Astrocyte (in vitro differentiated cells and primary cell): ENCODE measurements at regions not wholly inside any gene's neighbourhood (a gene's known extent, or its start where the extent isn't known, plus 50 kb on each side); places are given as distances from the start of the nearest gene placed in this dataset.
"Not testable (repeated sequence)": the region's sequence is repeated elsewhere in the genome, so short reads cannot be mapped to it uniquely, and the experiment has no call there.

Experiments used
- DNase-seq: peaks from one replicate; pipeline ENCODE4 v3.0.0-alpha.2; 2010; ENCODE audit warnings: low read depth
- FAIRE-seq: peaks from 2 replicates; lab custom pipeline; 2011; peaks lifted over from hg19 to GRCh38; lab: Jason Lieb, UNC
- H2AFZ ChIP-seq: 2 replicates; pipeline ENCODE4 v1.6.0; 2012; ENCODE audit warnings: low read depth, low read length, inconsistent platforms
- H3K27ac ChIP-seq: 2 replicates; pipeline ENCODE4 v1.5.1; 2011; ENCODE audit warnings: low read depth, low read length, inconsistent platforms
- H3K27me3 ChIP-seq: 2 replicates; pipeline ENCODE4 v1.6.0; 2011; ENCODE audit warnings: low read length, inconsistent platforms; ENCODE audit not compliant: insufficient read depth
- H3K36me3 ChIP-seq: 2 replicates; pipeline ENCODE4 v1.5.1; 2011; ENCODE audit warnings: low read length, inconsistent platforms; ENCODE audit not compliant: insufficient read depth
- H3K4me1 ChIP-seq: 2 replicates; pipeline ENCODE4 v1.5.1; 2011; ENCODE audit warnings: low read length, inconsistent platforms; ENCODE audit not compliant: insufficient read depth
- H3K4me2 ChIP-seq: 2 replicates; pipeline ENCODE4 v1.6.0; 2012; ENCODE audit warnings: low read length, inconsistent platforms
- H3K4me3 ChIP-seq: 2 replicates; pipeline ENCODE4 v1.5.1; 2011; ENCODE audit warnings: low read depth, mild to moderate bottlenecking, low read length, inconsistent platforms; ENCODE audit not compliant: insufficient read depth
- H3K79me2 ChIP-seq: 2 replicates; pipeline ENCODE4 v1.6.0; 2012; ENCODE audit warnings: mild to moderate bottlenecking, low read length, inconsistent platforms; ENCODE audit not compliant: insufficient read depth
- H3K9ac ChIP-seq: 2 replicates; pipeline ENCODE4 v1.6.0; 2012; ENCODE audit warnings: mild to moderate bottlenecking, low read length, inconsistent platforms
- H3K9me3 ChIP-seq: 2 replicates; pipeline ENCODE4 v1.5.1; 2012; ENCODE audit warnings: low read depth, mild to moderate bottlenecking, low read length, inconsistent platforms; ENCODE audit not compliant: insufficient read depth
- H4K20me1 ChIP-seq: 2 replicates; pipeline ENCODE4 v1.6.0; 2012; ENCODE audit warnings: low read length, inconsistent platforms; ENCODE audit not compliant: insufficient read depth
- H3K27ac Mint-ChIP-seq: one replicate; pipeline ENCODE4 v1.8.0; 2021; ENCODE audit warnings: mild to moderate bottlenecking, mixed read lengths; ENCODE audit not compliant: unreplicated experiment
- H3K27me3 Mint-ChIP-seq: one replicate; pipeline ENCODE4 v1.8.0; 2021; ENCODE audit warnings: low read depth, mixed read lengths; ENCODE audit not compliant: unreplicated experiment
- H3K36me3 Mint-ChIP-seq: one replicate; pipeline ENCODE4 v1.8.0; 2021; ENCODE audit warnings: low read depth, mixed read lengths; ENCODE audit not compliant: unreplicated experiment
- H3K4me1 Mint-ChIP-seq: one replicate; pipeline ENCODE4 v1.8.0; 2021; ENCODE audit warnings: low read depth, mixed read lengths; ENCODE audit not compliant: unreplicated experiment
- H3K4me3 Mint-ChIP-seq: one replicate; pipeline ENCODE4 v1.8.0; 2021; ENCODE audit warnings: mild to moderate bottlenecking, moderate library complexity, mixed read lengths; ENCODE audit not compliant: unreplicated experiment
- H3K9me3 Mint-ChIP-seq: one replicate; pipeline ENCODE4 v1.8.0; 2021; ENCODE audit warnings: mild to moderate bottlenecking, mixed read lengths; ENCODE audit not compliant: unreplicated experiment
- EZH2 ChIP-seq: IDR thresholded peaks from 2 replicates; pipeline ENCODE4 v1.6.1; 2012; ENCODE audit warnings: mild to moderate bottlenecking, low read length, inconsistent platforms; ENCODE audit not compliant: insufficient read depth
- TF ChIP-seq, protein P1 (sequence below): IDR thresholded peaks from 2 replicates; pipeline ENCODE4 v1.5.1; 2011; ENCODE audit warnings: low read depth, mild to moderate bottlenecking, inconsistent platforms, low read length, moderate library complexity; ENCODE audit not compliant: insufficient read depth

DNA sequence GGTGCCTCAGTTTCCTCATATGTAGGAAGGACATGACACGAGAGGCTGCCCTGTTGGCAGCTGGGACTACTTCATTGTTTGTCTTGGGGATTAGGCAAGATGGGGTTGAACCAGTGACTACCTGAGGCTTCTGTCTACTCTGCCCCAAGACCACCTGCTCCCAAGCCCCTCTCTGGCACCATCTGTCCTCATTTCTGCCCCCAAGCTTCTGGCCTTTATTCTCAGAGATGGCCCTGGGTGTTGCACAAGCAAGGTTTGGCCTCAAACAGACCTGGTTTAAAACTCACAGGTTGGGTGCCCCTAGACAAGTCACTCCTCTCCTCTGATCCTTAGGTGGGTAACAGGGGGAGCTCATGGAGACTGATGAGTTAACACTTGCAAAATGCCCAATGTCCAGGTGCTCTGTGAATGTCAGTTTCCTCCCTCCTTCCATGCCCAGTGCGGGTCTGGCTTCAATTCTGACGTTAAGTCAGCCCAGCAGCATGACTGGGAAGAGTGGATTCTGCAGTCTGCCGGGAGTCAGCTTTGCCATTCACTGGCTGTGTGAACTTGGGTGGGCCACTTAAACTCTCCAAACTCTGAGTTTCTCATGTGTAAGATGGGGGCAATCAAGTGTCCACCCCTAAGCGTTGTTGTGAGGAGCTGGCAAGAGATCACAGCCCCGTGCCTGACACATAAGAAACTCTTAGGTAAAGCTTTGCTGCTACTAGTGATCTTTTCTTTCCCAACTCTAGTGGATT is 84.5 kb upstream of the TOX2 start:
- no peaks in the 10 kb centered on the region for H3K4me1 Mint-ChIP-seq
- H3K4me3 ChIP-seq = no peak overlapping the region
- FAIRE-seq (no peak), DNase-seq (no peak)
- H4K20me1 ChIP-seq = no peaks in the 10 kb centered on the region
- H3K27ac ChIP-seq = no peak overlapping the region
- H3K79me2 ChIP-seq = no peaks in the 10 kb centered on the region
- H3K4me2 ChIP-seq = no peak overlapping the region
- H3K27me3 ChIP-seq = peaks cover 8% of the 10 kb centered on the region
- peaks cover 4% of the 10 kb centered on the region for H3K9me3 ChIP-seq
- peaks cover 10% of the 10 kb centered on the region for H3K9me3 Mint-ChIP-seq
- no peak overlapping the region for H2AFZ ChIP-seq
- no peaks in the 10 kb centered on the region for H3K36me3 Mint-ChIP-seq
- H3K4me3 Mint-ChIP-seq = no peak overlapping the region
- no peak overlapping the region for H3K27ac Mint-ChIP-seq
- no peak overlapping the region for H3K9ac ChIP-seq
- H3K4me1 ChIP-seq = no peaks in the 10 kb centered on the region
- peaks cover 74% of the 10 kb centered on the region for H3K27me3 Mint-ChIP-seq
- no peaks in the 10 kb centered on the region for H3K36me3 ChIP-seq
- TF ChIP-seq, protein P1, sequence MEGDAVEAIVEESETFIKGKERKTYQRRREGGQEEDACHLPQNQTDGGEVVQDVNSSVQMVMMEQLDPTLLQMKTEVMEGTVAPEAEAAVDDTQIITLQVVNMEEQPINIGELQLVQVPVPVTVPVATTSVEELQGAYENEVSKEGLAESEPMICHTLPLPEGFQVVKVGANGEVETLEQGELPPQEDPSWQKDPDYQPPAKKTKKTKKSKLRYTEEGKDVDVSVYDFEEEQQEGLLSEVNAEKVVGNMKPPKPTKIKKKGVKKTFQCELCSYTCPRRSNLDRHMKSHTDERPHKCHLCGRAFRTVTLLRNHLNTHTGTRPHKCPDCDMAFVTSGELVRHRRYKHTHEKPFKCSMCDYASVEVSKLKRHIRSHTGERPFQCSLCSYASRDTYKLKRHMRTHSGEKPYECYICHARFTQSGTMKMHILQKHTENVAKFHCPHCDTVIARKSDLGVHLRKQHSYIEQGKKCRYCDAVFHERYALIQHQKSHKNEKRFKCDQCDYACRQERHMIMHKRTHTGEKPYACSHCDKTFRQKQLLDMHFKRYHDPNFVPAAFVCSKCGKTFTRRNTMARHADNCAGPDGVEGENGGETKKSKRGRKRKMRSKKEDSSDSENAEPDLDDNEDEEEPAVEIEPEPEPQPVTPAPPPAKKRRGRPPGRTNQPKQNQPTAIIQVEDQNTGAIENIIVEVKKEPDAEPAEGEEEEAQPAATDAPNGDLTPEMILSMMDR = no peak
- TF ChIP-seq EZH2 = no peak

DNA sequence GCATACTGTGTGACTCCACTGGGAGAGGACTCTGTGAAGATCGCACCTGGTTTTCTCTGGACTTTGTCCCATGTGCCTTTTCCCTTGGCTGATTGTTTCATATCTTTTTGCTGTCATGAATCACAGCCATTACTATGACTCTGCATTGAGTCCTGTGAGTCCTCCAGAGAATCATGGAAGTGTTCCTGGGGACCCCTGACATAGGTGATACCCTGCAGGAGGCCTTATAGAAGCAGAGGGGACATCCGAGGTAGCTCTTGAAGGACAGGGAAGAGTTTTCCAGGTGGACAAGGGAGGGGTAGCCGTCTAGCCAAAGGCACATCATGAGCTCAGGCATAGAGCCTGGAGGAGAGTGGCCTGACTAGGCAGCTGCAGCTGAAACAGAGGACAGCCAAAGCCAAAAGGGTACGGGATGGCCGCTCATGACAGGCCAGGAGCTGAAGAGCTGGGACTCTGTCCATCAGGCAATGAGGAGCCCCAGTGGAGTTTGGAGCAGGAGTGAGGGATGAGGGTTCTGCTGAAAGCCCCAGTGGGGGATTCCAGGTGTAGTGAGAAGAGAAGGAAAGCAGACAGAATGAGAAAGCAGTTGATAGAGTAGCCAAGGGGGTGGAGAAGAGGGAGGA is 86.6 kb upstream of the TOX2 start:
- DNase-seq (no peak), FAIRE-seq (no peak)
- Histone ChIP-seq H3K9ac (no peak overlapping the region), H4K20me1 (no peaks in the 10 kb centered on the region), H3K4me3 (no peak overlapping the region), H3K36me3 (no peaks in the 10 kb centered on the region), H2AFZ (no peak overlapping the region), H3K79me2 (no peaks in the 10 kb centered on the region), H3K9me3 (peaks cover 4% of the 10 kb centered on the region), H3K27ac (no peak overlapping the region), H3K4me1 (no peaks in the 10 kb centered on the region), H3K27me3 (peaks cover 9% of the 10 kb centered on the region), H3K4me2 (no peak overlapping the region)
- Mint-ChIP-seq H3K27me3 (peaks cover 66% of the 10 kb centered on the region), H3K4me1 (no peaks in the 10 kb centered on the region), H3K4me3 (no peak overlapping the region), H3K9me3 (peaks cover 10% of the 10 kb centered on the region), H3K27ac (no peak overlapping the region), H3K36me3 (no peaks in the 10 kb centered on the region)
- TF ChIP-seq EZH2 = no peak
- TF ChIP-seq, protein P1 = no peak

DNA sequence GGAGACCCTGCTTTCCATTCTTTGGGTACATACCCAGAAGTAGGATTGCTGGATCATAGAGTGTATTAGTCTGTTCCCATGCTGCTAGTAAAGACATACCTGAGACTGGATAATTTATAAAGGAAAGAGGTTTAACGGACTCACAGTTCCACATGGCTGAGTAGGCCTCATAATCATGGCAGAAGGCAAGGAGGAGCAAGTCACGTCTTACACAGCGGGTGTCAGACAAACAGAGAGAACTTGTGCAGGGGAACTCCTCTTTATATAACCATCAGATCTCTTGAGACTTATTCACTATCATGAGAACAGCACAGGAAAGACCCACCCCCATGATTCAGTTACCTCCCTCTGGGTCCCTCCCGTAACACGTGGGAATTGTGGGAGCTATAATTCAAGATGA is 87.7 kb upstream of the TOX2 start:
- not testable (repeated sequence) for H3K27ac ChIP-seq, H3K4me1 Mint-ChIP-seq, FAIRE-seq, H3K79me2 ChIP-seq, H3K4me3 ChIP-seq, H3K27me3 ChIP-seq, H3K36me3 ChIP-seq, H3K4me1 ChIP-seq, H3K9ac ChIP-seq, H3K27ac Mint-ChIP-seq, H3K4me2 ChIP-seq, H3K4me3 Mint-ChIP-seq, H4K20me1 ChIP-seq, DNase-seq, H2AFZ ChIP-seq, H3K9me3 ChIP-seq, H3K36me3 Mint-ChIP-seq
- peaks cover 55% of the 10 kb centered on the region for H3K27me3 Mint-ChIP-seq
- H3K9me3 Mint-ChIP-seq = peaks cover 10% of the 10 kb centered on the region
